HL-60/S4 treated with retinoic acid at 250 ng/mL for 4 days and 3 days (cell line): ENCODE measurements at regions not wholly inside any gene's neighbourhood (a gene's known extent, or its start where the extent isn't known, plus 50 kb on each side); places are given as distances from the start of the nearest gene placed in this dataset.
"Not testable (repeated sequence)": the region's sequence is repeated elsewhere in the genome, so short reads cannot be mapped to it uniquely, and the experiment has no call there.

Source experiments
- in situ Hi-C: fragments of 300-500 bp; cut with MboI; formaldehyde crosslinking; loops from 2 replicates; pipeline ENCODE4 v1.7.0; 2022; ENCODE audit warnings: low sequenced_read_pairs

GRCh38 chr21:38916214-38916964 lies 110.7 kb downstream of the ETS2 start:
- in situ Hi-C loops = no loop called here

DNA sequence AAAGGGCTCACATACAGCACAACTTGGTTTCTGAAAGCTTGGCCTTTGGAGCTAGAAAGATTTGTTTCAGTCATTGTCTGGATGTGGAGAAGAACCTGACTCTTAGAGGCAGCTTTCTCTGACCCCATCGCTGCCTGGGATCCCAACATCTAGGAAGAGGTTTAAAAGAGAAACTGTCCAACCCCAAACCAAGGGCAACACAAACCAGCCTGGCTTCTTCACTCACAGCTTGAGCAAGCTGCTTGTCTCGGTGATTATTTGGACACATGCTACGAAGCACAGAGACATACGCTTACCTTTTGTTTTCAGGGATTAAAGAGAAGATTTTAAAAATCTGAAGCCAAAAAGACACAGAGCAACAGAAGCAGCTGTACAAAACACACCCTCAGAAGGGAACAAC lies 109.8 kb downstream of the ETS2 start:
- in situ Hi-C loops = no loop called here

- in situ Hi-C loops = no loop called here
These were observed 109.0 kb downstream of the ETS2 start for GRCh38 chr21:38914528-38915293.

DNA sequence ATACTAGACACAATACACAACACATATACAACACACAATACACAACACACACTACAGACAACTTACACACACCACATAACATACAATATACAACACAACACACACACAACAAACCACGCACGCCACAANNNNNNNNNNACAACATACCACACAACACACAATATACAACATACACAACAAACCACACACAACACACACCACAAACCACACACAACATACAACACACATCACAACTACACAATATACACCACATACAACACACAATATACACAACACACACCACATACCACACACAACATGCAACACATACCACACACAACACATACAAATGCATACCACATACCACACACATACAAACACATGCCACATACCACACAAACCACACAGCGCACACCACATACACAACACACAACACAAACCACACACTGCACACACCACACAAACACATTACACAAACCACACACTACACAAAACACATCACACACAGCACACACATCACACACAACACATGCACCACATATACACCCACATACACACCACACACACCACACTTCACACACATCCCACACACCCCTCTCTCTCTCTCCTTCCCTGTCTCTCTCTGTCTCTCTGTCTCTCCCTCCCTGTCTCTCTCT lies 108.3 kb downstream of the ETS2 start:
- in situ Hi-C loops = no loop called here

GRCh38 chr21:38913120-38913892 lies 107.6 kb downstream of the ETS2 start:
- in situ Hi-C loops = no loop called here

DNA sequence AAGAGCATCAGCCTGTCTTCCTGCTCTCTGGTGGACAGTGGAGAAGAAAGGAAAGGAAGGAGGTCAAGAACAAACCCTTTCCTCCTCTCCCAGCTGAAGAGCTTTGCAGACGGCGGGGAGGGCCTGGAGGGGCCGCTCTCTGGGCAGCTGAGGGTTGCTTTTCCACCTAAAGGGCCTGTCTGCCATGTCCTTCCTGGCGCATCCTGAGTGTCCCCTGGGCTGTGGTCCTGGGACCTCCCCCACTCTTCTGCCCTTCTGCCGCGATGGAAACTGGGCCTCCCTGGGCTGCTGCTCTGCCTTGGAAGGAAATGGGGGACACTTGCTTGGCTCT lies 107.0 kb downstream of the ETS2 start:
- in situ Hi-C loops = no loop called here

GRCh38 chr21:38912102-38912629 lies 106.4 kb downstream of the ETS2 start:
- in situ Hi-C loops = no loop called here

DNA sequence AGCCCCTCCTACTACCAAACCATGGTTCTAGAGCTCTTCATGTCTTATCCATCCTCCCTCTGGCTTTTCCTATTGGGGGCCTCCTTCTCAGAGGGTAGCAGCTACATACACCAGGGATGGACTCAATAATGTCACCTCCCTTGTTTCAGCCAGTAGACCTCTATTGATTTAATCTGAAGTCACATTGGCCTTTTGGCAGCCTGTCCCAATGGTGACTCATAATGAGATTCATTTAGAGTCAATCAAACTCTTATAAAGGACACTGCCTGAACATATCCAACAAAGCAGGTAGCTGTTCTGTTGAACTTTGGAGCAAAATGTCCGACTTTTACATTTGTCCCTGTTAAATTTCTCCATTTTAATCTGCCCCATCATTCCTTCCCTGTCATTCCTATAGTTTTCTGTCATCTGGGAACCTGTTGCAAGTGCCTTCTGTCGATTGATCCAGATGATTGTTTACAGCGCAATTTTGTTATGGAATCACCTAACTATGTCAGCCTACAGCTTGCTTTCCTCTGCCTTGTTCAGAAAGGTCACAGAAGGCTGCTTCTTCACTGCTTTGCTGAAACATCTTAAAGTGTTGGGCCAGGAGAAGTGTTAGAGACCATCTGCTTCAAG lies 105.9 kb downstream of the ETS2 start:
- in situ Hi-C loops = no loop called here

DNA sequence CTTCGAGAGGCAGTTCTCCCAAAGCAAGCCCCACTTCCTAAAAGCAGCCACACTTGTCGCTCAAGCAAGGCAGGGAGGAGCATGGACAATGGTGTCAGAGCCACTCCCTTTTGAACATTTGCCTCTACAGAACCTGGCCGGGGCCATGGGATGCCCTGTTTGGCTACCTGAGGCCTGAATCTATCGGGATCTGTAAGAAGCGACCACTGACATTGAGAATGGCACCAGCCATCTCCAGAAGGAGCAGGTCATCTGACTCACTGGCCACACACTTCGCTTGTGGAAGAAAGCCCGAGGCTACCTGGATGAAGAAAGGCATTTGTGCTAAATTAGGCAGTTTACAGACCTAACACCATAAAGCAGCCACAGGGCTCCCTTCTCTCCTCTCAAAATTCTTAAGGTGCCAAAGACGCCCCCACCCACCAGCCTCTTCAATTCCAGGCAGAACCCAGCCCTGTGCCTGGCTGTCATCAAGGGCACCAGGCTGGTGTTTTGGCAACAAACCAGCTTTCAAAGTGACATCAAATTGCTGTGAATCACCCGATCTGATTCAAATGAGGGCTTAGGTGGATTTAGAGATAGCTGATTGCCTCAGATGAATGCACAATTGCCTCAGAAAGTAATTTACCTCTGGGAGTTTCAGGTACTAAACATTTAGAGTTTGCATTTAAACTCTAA lies 104.8 kb downstream of the ETS2 start:
- in situ Hi-C loops = no loop called here

DNA sequence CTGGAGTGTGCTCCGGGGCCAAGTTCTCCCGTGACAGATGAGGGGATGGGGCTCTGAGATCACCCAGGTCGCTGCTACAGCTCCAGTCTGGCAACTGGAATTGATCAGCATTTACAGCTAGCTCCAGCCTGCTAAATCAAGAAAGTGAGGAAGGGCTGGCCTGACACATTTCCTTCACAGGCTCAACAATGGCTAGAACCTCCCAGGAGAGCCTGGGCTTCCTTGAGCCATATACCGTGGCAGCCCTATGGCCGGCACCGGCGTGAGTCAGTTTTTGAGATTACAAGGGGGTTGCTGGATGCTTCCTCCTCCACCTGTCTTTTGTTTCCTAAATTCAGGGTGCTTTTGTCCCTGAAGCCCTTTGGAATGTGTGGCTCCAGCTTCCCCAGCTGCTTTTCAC lies 104.2 kb downstream of the ETS2 start:
- in situ Hi-C loops = no loop called here

GRCh38 chr21:38909109-38909508 lies 103.4 kb downstream of the ETS2 start:
- in situ Hi-C loops = no loop called here

GRCh38 chr21:38908537-38908936 lies 102.8 kb downstream of the ETS2 start:
- in situ Hi-C loops = no loop called here

DNA sequence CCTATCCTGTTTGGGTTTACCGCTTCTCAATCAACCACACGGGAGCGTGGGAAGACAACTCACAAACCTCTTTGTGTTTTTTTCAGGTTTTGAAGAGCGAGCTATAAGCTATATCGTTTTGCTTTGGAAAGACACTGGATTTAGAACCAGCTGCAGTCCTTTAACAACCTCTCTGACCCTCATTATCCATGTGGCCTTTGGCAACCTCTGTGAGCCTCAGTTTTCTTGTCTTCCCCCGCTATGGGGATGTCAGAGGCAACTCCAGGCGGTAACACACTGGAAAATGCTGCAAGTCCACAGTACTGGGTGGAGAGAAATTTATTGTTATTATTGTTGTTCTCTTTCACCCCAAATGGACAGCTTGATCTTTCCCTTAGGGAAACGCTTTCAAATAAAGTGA lies 100.0 kb downstream of the ETS2 start:
- in situ Hi-C loops = no loop called here

DNA sequence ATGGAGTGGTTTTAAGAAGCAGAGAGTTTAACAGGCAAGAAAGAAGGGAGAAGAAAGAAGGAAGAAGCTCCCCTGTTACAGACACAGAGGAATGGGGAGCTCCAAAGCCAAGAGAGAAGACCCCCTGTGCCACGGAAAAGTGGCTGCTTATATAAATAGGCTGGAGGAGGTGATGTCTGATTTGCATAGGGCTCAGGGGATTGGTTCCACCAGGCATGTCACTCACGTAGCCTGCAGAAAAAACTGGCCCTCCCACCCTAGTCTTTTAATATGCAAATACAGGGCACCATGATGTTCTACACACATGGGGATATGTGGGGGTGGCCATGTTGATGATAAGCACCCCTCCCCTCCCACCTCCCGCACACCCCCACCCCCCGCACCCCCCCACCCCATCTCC lies 99.6 kb downstream of the ETS2 start:
- in situ Hi-C loops = no loop called here

GRCh38 chr21:38903690-38904139 lies 98.0 kb downstream of the ETS2 start:
- in situ Hi-C loops = no loop called here

DNA sequence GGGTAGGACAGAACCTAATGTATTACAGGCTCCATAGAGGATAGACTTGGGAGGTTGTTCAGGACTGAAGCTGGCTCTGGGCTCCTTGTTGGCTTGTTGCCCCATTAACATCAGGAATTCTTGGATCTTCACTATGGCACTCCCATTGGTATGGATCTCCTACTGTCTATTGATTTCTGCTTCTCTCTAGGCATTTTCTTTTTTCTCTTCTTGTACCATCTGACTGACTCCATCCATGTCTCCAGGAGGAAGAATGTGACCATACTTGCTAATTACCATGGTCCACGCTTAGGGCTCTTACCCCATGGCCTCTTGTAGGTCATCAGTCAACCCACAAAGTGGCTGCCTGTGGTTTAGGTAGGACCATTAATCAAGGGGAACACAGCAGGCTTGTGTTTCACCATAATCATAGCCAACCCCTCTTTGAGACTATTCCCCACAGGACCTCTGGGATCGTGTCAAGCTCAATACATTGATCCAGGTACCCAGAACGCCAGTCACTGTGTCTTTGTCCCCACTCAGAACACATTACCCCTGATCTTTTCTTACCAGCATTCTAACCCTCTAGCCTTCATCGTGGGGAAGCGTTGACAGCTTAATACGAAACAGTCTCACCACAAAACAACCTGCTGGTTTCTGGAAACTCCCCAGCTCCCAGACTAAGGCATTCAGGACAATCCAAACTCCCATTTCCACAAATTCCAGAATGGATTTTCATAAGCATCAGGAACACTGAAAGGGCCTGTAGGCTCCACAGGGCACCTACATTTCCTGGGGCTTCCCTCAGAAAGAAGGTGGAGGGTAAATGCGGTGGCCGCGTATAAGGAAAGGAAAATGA lies 97.1 kb downstream of the ETS2 start:
- in situ Hi-C loops = no loop called here

GRCh38 chr21:38900499-38900898 lies 94.8 kb downstream of the ETS2 start:
- in situ Hi-C loops = no loop called here

DNA sequence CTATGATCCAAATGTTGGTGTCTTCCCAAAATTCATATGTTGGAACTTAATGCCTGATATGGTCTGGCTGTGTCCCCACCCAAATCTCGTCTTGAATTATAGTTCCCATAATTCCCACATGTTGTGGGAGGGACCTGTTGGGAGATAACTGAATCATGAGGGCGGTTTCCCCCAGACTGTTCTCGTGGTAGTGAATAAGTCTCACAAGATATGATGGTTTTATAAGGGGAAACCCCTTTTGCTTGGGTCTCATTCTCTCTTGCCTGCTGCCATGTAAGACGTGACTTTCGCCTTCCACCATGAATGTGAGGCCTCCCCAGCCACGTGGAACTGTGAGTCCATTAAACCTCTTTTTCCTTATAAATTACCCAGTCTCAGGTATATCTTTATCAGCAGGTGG lies 94.3 kb downstream of the ETS2 start:
- in situ Hi-C loops = not testable (repeated sequence)

DNA sequence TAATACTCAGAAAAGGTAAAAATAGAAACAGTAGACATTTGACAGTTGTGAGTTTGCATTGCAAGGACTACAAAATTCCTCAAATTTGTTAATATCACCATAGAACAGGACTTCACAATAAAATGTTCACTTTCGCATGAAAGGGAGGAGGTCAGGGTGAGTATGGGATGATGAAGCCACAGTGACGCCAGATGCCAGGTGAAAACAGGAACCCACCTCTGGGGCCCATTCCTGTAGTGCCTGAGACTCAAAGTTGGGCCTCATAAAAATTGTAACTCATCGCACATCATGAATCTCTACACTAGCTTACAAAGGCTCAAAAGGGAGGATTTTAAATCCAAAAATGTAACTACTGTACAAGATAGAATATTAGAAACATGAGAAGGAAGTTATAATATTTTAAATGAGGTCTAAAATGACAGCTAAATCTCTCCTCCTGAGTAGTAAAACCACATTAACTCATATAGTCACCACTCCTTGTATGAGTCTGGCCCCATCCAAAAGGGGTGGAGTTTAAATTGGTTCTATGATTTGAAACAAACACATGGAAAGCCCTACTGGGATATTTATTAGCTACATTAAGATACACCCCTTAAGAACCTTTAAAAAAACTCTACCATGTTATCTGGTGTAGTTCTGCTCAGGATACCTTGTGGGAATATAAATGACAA lies 93.7 kb downstream of the ETS2 start:
- in situ Hi-C loops = no loop called here
